RKO (cell line): ENCODE measurements at regions not wholly inside any gene's neighbourhood (a gene's known extent, or its start where the extent isn't known, plus 50 kb on each side); places are given as distances from the start of the nearest gene placed in this dataset.
"Not testable (repeated sequence)": the region's sequence is repeated elsewhere in the genome, so short reads cannot be mapped to it uniquely, and the experiment has no call there.

Experiments used
- DNase-seq: peaks from one replicate; pipeline ENCODE4 v3.0.0-alpha.2; 2016; ENCODE audit warnings: low spot score

DNA sequence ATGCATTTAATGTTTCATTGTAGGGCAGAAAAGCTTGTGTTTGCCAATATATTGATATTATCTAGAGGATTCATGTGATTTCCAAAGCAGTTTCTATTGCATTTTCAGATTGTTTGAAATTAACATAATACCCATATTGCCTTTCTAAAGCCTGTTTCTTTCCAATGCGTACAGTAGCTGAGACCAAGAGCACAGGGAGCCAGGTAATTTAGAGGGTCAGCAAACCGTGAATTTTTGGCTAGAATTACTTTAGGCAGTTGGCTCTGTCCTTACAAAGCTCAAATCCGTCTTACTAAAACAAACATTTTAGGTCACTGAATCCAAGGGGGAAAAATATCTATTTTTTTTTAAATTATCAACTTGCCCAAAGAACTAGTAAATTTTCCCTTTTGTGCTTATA is 604.9 kb upstream of the ADARB2 start:
- DNase-seq: no peak

DNA sequence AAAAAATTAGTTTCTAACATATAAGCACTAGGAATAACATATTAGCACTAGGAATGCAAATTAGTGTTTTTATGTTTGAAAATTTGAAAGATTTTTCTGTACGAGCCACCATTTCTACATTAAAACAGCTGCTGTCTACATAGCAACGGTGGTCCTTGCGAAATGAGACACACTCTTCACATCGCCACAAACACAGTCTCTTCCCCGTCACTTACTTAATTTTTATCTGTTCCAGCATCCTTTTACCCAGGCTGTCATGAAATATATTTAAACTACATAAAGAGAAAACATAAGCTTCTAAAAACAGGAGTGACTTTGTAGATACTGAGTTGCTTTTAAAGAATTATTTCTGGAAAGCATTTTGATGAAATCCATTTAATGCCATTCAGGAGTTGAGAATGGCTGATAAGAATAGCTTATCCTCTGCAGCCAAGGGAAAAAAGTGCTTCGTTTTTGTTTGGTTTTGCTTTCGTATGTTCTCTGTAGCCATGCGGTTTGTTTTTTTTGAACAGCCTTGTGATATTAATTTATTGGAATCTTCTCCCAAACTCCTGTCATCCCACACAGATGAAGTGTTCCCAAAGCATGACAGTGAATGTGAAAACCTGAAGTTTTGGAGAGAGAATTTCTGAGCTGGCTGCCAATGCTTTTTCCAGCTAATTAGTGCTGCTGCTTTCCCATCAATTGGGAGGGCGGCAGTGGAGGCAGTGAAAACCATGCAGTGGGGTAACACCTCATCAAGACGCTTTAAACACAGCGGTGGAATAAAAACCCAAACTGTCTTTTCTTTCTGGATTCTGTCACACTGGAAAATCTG is 603.7 kb upstream of the ADARB2 start:
- no peak for DNase-seq

DNA sequence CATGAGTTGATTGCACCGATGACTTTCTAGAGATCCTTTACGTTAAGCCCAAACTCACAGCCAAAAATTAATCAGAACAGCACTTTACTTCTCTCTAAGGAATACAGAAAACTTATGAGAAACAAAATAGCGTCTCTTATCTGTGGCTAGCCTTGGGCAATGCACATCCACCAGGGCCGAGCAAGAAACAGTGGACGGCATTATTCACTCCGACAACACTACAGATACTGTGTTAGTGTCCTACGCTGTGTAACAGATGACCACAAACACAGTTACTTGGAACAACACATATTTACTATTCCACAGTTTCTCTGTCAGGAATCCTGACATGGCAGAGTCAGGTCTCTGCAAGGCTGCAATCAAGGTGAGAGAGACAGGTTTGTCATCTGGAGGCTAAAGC is 598.3 kb upstream of the ADARB2 start:
- no peak for DNase-seq

DNA sequence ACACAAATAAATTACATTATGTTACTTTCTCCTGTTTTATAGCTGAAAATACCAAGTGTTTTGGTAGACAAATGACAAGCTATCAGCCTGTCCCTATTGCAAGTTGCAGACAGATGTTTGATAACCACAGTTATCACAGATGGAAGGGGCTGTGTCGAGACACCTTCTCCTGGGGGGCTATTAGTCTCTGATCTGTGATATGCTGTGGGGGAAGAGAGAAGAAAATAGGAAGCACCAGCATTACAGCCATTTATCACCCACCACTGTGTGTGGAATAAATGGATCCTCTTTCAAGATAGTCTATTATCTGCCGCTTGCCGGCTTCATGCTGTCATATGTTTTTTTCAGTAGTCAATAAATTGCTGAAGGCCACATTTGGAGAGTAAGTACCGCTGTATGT is 597.2 kb upstream of the ADARB2 start:
- DNase-seq: no peak

GRCh38 chr10:2329082-2329481 is 591.8 kb upstream of the ADARB2 start:
- DNase-seq: no peak

DNA sequence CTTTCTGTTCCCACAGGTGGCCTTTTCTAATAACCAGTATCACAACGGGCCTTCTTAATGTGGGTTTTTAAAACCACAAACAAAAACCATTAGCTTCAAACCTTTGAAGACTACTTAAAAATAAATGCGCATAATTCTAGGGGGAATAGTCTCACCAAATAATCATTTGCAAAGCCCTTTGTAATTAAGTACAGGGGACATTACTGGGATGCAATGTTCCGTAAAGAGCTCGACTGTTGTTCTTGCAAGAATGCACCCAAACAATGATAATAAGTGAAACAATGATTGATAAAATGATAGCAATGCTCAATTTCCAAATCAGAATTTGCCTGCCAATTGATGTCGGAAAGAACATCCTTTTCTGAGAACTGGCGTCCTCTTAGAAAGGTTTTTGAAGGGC is 589.1 kb upstream of the ADARB2 start:
- no peak for DNase-seq

DNA sequence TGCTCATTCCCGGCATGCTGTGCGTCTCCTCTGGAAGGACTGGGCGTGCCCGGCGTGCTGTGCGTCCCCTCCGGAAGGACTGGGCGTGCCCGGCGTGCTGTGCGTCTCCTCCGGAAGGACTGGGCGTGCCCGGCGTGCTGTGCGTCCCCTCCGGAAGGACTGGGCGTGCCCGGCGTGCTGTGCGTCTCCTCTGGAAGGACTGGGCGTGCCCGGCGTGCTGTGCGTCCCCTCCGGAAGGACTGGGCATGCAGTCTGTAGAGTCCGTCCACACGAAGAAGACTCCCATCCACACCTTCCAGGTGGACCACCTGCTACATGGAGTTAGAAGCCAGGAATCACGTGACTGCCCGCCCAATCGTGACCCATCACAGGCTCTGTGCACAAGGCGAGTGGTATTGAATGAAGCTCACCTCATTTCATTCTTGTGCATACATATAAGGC is 577.7 kb upstream of the ADARB2 start:
- not testable (repeated sequence) for DNase-seq

GRCh38 chr10:2306081-2306480 is 568.8 kb upstream of the ADARB2 start:
- DNase-seq: no peak

- no peak for DNase-seq
These were observed 565.8 kb upstream of the ADARB2 start for GRCh38 chr10:2303169-2303568.

DNA sequence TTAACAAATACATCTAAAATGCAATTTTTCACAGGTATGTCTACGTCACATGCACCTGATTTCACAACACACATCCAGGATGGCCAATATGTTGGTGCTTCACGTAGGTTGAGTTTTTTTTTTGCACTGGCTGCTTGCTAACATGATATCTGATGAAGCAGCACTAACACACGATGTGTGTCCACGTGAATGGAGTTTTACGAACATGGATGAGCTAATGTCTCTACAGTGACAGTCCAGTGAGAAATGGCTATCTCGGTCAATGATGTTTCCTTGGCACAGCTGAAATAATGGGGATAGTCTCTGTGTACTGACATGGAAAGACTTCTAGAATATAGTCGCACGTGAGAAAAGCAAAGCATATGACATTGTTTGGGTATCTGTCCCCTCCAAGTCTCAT is 563.9 kb upstream of the ADARB2 start:
- DNase-seq: no peak

DNA sequence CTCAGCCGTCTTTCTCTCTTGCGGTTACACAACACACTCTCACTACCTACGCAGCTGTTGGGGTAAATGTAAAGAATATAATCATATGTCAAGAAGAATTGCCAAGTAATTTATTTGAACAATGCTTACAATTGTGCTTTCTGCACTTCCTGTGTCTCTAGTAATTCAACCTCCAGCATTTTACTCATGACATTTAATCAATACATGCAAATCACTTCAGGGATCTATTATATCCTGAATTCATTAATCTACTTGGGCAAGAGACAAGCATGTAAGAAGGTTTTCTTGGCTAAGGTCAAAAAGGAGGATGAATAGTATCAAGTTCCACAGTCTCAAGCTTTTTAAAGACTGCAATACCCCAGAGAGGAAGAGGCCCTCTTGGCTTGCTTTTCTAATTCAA is 562.9 kb upstream of the ADARB2 start:
- no peak for DNase-seq

GRCh38 chr10:2296179-2296891 is 559.0 kb upstream of the ADARB2 start:
- DNase-seq: no peak

- no peak for DNase-seq
These were observed 557.4 kb upstream of the ADARB2 start for GRCh38 chr10:2294739-2295138.

DNA sequence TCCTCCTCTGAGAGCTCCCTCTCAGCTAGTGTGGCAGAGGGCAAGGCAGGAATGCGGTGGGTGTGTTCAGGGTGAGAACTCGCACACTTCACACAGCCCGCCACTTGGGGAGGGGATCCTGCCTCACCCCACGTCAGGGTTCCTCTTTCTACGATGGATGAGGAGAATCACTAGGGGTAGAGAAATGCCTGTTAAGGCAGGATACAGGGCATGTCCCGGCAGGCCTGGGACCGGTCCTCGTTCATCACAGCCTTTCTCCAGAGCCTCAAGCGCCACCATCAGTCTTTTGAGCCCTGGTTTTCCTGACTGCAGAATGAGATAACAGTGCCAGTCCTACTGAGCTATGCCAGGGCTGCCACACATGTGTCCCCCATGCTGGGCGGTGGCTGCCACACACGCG is 546.7 kb upstream of the ADARB2 start:
- DNase-seq: no peak

- no peak for DNase-seq
These were observed 544.9 kb upstream of the ADARB2 start for GRCh38 chr10:2282202-2282601.

DNA sequence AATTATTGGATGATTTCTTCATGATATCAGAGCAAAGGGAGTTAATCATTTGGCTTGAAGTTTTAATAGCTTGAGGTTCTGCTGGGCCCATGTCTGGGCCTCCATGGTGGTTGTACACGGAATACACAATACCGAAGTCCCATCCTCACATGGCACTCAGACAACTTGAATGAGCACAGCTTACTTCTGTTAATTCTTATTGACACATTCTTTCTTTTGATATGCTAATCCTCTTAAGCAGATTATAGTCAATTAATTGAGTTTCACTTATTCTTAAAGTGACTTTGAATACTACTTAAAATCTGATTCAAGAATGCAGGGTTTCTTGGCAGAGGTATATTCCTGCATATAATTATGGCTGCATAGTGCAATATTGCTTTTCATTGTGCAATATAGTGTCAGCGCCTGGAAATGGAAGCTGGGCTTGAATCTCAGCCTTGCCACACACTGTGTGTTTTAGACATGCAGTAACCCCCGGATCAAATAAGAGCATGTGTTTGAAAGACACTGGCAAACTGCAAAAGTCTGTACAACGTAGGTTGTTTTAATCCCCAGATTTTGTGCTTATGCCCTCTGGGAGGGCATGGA is 543.5 kb upstream of the ADARB2 start:
- no peak for DNase-seq

- DNase-seq: no peak
These were observed 542.4 kb upstream of the ADARB2 start for GRCh38 chr10:2279711-2280110.

DNA sequence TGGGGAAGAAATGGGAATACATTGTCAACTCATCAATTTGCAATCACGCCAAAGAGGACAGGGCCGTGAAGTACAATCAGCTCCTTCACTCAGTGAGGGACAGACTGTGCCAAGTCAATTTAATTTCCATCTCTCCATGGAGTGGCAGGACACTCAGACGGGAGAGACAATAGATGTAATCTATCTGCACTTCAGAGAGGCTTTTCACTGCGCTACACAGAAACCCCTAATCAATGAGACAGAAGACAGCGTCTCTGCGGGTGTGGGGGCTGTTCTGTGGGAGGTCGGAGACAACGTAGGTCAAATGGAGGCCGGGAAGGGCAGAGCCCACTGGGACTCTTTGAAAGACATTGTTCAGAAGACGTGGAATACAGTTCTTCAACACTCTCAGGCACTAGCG is 541.0 kb upstream of the ADARB2 start:
- DNase-seq: no peak

DNA sequence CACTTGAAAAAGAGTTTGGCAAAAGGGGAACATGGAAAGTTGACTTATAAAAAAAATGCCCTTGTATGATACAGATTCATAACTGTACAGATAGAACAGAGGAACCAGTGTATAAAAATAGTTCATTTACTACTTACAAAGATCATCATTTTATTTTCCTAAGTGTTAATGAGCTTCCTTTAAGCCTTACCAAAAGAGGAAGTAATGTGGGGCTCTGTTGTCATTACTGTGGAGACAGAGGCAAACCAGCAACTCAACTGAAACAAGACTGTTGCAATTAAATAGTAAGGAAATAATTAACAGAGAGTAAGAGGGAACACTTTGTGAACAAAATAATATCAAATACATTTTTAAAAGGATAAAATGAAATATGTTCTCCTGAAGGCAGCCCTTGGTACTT is 526.2 kb upstream of the ADARB2 start:
- DNase-seq: no peak

- DNase-seq: no peak
These were observed 525.6 kb upstream of the ADARB2 start for GRCh38 chr10:2262878-2263277.

DNA sequence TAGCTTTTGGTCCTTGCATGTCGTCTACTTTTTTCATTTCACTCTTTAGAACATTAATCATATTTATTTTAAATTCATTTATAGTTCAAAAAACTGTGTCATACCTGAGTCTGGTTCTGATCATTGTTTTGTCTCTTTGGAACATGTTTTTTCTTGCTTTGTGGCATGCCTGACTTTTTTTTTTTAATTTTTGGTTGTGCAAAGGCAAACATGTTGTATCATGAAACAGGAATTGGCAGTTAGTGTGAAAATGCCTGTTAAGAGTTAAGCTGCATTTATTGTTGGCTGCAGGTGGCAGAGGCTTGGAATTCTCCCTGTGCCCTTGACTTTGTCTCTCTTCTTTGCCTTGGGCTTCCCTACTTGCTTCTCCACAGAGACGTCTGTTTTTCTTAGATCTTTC is 525.0 kb upstream of the ADARB2 start:
- no peak for DNase-seq

GRCh38 chr10:2256241-2256640 is 518.9 kb upstream of the ADARB2 start:
- DNase-seq: no peak

DNA sequence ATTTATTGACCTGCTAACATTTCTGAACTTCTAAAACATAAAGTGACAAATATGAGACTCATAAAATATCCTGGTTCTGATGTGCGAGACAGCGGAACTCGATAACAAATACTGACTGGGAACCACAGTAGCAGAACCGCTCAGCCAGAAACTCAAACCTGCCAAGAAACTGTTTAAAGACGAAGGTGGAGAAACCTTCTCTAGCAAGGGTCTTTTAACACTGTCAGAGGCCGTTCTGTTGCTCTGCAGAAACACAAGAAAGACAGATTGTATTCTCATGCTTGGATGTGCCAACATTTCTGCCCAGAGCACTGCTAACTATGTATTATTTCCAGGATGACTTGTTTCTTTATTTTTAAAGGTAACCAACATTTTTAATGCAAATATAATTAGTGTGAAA is 514.8 kb upstream of the ADARB2 start:
- DNase-seq: no peak
